Upper lobe of left lung (tissue), 6 donors: ENCODE measurements at regions not wholly inside any gene's neighbourhood (a gene's known extent, or its start where the extent isn't known, plus 50 kb on each side); places are given as distances from the start of the nearest gene placed in this dataset.
A peak's percentile ranks its signal among the peaks of the same experiment; 100 is the strongest.

Source experiments
- ATAC-seq, 2 donors: fragments of 200-7000 bp; cut with Tn5 transposase; one replicate each; pipeline ENCODE4 v1.9.1; 2022; ENCODE audit warnings: mild to moderate bottlenecking in 2 of 2, moderate library complexity in 2 of 2; ENCODE audit not compliant: low FRiP score in 2 of 2
- DNase-seq, 2 donors: peaks; one replicate each; pipeline ENCODE4 v3.0.0-alpha.2; 2019 to 2020
- H3K27ac ChIP-seq, 4 donors: fragments of 200-600 bp; sonication (generic); one replicate each; pipeline ENCODE4 v1.5.1; 2016 to 2019
- H3K27me3 ChIP-seq, 4 donors: fragments of 200-600 bp; sonication (generic); one replicate each; pipeline ENCODE4 v1.5.1; 2017 to 2019
- H3K36me3 ChIP-seq, 4 donors: fragments of 200-600 bp; sonication (generic); one replicate each; pipeline ENCODE4 v1.5.1; 2016 to 2019
- H3K4me1 ChIP-seq, 4 donors: fragments of 200-600 bp; sonication (generic); one replicate each; pipeline ENCODE4 v1.5.1; 2018 to 2019
- H3K4me3 ChIP-seq, 4 donors: fragments of 200-600 bp; sonication (generic); one replicate each; pipeline ENCODE4 v1.5.1; 2017 to 2019; ENCODE audit warnings: mild to moderate bottlenecking in 2 of 4, moderate library complexity in 1 of 4
- H3K9me3 ChIP-seq, 4 donors: fragments of 200-600 bp; sonication (generic); one replicate each; pipeline ENCODE4 v1.5.1; 2018 to 2019
- EP300 ChIP-seq, 4 donors: sonication (generic); formaldehyde crosslinking; IDR thresholded peaks; one replicate each; pipeline ENCODE4 v1.5.1; 2017; ENCODE audit warnings: antibody characterized with exemption in 4 of 4, control low read depth in 2 of 4
- POLR2A ChIP-seq, 4 donors: fragments of 450-650 bp; IDR thresholded peaks; one replicate each; pipeline ENCODE4 v1.5.1; 2016 to 2017; ENCODE audit warnings: antibody characterized with exemption in 4 of 4, mild to moderate bottlenecking in 2 of 4
- POLR2AphosphoS5 ChIP-seq, 2 donors: sonication (generic); formaldehyde crosslinking; IDR thresholded peaks; one replicate each; pipeline ENCODE4 v1.5.1; 2017; ENCODE audit warnings: antibody characterized with exemption in 2 of 2
- WGBS, 2 donors: methylation state at CpG; one replicate each; pipeline ENCODE4 v1.1.5; 2017 to 2018; 5-methylcytosine and 5-hydroxymethylcytosine counted together
- TF ChIP-seq, protein P1 (sequence below), 6 experiments: fragments of 450-650 bp in 4 of 6; fragments of 200-600 bp in 2 of 6; sonication (generic) in 2 of 6; IDR thresholded peaks; one replicate each; pipeline ENCODE4 v1.5.1; 2016 to 2019; ENCODE audit warnings: antibody characterized with exemption in 6 of 6
- donor health status: DM: no; HTN: no; CAD: no; lungs with moderate emphysema.
- donor health status: DM: no; HTN: yes; CAD: no; lungs with severe emphysema.

DNA sequence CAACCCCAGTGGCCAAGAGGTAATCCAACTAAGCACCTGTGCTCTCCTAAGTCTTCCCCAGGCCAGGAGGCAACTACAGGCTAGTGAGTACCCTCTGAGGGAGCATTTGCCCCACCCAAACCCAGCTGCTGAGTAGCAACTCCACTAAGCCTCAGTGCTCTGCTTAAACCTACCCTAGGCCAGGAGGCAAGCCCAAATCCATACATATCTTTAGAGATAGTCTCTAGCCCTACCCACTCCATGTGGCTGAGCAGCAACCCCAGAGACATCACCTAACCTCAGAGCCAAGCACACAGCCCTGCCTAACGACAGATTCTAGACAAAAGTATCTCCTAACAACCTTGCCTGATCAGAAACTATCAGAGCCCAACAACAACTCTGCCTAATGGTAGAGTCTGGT, 132.8 kb upstream of the TTC14 start:
- Histone ChIP-seq H3K9me3 (no peaks in the 10 kb centered on the region), H3K27ac (no peak overlapping the region), H3K4me1 (no peaks in the 10 kb centered on the region), H3K27me3 (no peaks in the 10 kb centered on the region), H3K4me3 (no peak overlapping the region), H3K36me3 (no peaks in the 10 kb centered on the region)
- ATAC-seq (no peak), DNase-seq (no peak)
- 46 to 67% methylated on average over 1 of the region's 1 CpG for WGBS, 2 donors
- TF ChIP-seq POLR2A (IDR thresholded peaks at IDR 0.05) (no peak), EP300 (IDR thresholded peaks at IDR 0.05) (no peak), POLR2AphosphoS5 (IDR thresholded peaks at IDR 0.05) (no peak)
- TF ChIP-seq, protein P1, sequence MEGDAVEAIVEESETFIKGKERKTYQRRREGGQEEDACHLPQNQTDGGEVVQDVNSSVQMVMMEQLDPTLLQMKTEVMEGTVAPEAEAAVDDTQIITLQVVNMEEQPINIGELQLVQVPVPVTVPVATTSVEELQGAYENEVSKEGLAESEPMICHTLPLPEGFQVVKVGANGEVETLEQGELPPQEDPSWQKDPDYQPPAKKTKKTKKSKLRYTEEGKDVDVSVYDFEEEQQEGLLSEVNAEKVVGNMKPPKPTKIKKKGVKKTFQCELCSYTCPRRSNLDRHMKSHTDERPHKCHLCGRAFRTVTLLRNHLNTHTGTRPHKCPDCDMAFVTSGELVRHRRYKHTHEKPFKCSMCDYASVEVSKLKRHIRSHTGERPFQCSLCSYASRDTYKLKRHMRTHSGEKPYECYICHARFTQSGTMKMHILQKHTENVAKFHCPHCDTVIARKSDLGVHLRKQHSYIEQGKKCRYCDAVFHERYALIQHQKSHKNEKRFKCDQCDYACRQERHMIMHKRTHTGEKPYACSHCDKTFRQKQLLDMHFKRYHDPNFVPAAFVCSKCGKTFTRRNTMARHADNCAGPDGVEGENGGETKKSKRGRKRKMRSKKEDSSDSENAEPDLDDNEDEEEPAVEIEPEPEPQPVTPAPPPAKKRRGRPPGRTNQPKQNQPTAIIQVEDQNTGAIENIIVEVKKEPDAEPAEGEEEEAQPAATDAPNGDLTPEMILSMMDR (IDR thresholded peaks at IDR 0.05) = no peak

GRCh38 chr3:180478695-180479094, 123.3 kb upstream of the TTC14 start:
- H3K36me3 ChIP-seq = no peaks in the 10 kb centered on the region
- H3K27me3 ChIP-seq = no peaks in the 10 kb centered on the region
- DNase-seq (no peak), ATAC-seq (no peak)
- TF ChIP-seq POLR2A (IDR thresholded peaks at IDR 0.05) (no peak), POLR2AphosphoS5 (IDR thresholded peaks at IDR 0.05) (no peak), EP300 (IDR thresholded peaks at IDR 0.05) (no peak)
- TF ChIP-seq, protein P1 (IDR thresholded peaks at IDR 0.05) = no peak
- no peaks in the 10 kb centered on the region for H3K4me1 ChIP-seq
- no peak overlapping the region for H3K27ac ChIP-seq
- H3K4me3 ChIP-seq = no peak overlapping the region
- WGBS, 2 donors = 74 to 80% methylated on average over 5 of the region's 5 CpGs
- H3K9me3 ChIP-seq = no peaks in the 10 kb centered on the region

GRCh38 chr3:180492047-180492446, 109.9 kb upstream of the TTC14 start:
- 75 to 87% methylated on average over 1 of the region's 1 CpG for WGBS, 2 donors

GRCh38 chr3:180496995-180497394, 105.0 kb upstream of the TTC14 start:
- WGBS, 2 donors = 70 to 78% methylated on average over 3 of the region's 3 CpGs
- Histone ChIP-seq H3K4me3 (no peak overlapping the region), H3K36me3 (no peaks in the 10 kb centered on the region), H3K27me3 (no peaks in the 10 kb centered on the region), H3K9me3 (peaks cover 0 to 12% (median 5%) of the 10 kb centered on the region in 4 donors), H3K27ac (no peak overlapping the region), H3K4me1 (no peaks in the 10 kb centered on the region)
- TF ChIP-seq, protein P1 (IDR thresholded peaks at IDR 0.05) = no peak
- no peak for TF ChIP-seq POLR2AphosphoS5 (IDR thresholded peaks at IDR 0.05)
- DNase-seq (no peak), ATAC-seq (no peak)

More at GRCh38 chr3:180492047-180492446, 109.9 kb upstream of the TTC14 start:
- ATAC-seq (no peak), DNase-seq (no peak)
- no peaks in the 10 kb centered on the region for H3K9me3 ChIP-seq
- no peaks in the 10 kb centered on the region for H3K36me3 ChIP-seq
- H3K27ac ChIP-seq = no peak overlapping the region
- no peak overlapping the region for H3K4me3 ChIP-seq
- TF ChIP-seq, protein P1 (IDR thresholded peaks at IDR 0.05) = no peak
- TF ChIP-seq POLR2A (IDR thresholded peaks at IDR 0.05) (no peak), EP300 (IDR thresholded peaks at IDR 0.05) (no peak), POLR2AphosphoS5 (IDR thresholded peaks at IDR 0.05) (no peak)
- no peaks in the 10 kb centered on the region for H3K4me1 ChIP-seq
- H3K27me3 ChIP-seq = no peaks in the 10 kb centered on the region

GRCh38 chr3:180516368-180516767, 85.6 kb upstream of the TTC14 start:
- 78% methylated on average over 2 of the region's 2 CpGs; no CpG with 5 or more reads in 1 of the 2 donors for whole genome bisulfite sequencing, 2 donors
- no peaks in the 10 kb centered on the region for H3K9me3 ChIP-seq
- ATAC-seq (no peak), DNase-seq (peak in 1 of 2 donors; percentile 15)
- no peak overlapping the region for H3K4me3 ChIP-seq
- no peak overlapping the region for H3K27ac ChIP-seq
- H3K4me1 ChIP-seq = no peaks in the 10 kb centered on the region
- TF ChIP-seq POLR2AphosphoS5 (IDR thresholded peaks at IDR 0.05) (no peak), POLR2A (IDR thresholded peaks at IDR 0.05) (no peak)
- no peaks in the 10 kb centered on the region for H3K36me3 ChIP-seq
- no peaks in the 10 kb centered on the region for H3K27me3 ChIP-seq
